EL (cell line): ENCODE measurements at regions not wholly inside any gene's neighbourhood (a gene's known extent, or its start where the extent isn't known, plus 50 kb on each side); places are given as distances from the start of the nearest gene placed in this dataset.

Source experiments
- DNase-seq: peaks from one replicate; pipeline ENCODE4 v3.0.0-alpha.2; 2016

GRCh38 chr2:12330916-12331315 is 385.8 kb upstream of the TRIB2 start:
- peak; percentile 71 for DNase-seq

DNA sequence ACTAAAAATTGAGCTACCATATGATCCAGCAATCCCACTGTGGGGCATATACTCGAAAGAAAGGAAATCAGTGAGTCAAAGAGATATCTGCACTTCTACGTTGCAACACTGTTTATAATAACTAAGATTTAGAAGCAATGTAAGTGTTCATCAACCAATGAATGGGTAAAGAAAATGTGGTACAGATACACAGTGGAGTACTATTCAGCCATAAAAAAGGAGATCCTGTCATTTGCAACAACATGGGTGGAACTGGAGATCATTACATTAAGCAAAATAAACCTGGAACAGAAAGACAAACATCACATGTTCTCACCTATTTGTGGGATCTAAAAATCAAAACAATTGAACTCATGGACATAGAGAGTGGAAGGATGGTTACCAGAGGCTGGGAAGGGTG is 385.0 kb upstream of the TRIB2 start:
- no peak for DNase-seq

GRCh38 chr2:12333293-12333692 is 383.4 kb upstream of the TRIB2 start:
- DNase-seq = no peak

DNA sequence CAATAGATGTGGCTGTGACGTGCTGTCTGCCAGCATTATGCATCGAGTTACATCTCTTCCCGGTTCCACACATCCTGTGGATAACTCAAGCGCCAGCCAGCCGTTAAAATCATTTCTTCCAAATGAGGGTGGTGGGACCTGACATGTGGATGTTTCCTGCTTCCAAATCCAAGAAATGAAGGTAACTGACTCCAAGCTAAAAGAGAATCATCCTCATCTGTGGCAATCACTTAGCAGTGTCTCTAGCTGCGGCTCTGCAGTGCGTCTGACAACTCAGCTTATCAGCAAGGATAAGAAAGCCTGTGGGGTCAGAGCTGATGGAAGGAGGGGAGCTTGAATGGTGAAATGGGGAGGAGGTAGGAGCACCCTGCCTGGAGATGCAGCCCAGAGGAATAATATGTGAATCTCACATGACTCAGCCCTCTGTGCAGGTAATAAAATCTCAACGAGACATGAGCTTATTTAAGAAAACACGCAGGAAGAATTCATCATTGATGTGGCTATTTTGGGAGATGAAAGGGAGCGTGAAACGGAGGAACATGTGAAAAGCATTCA is 382.2 kb upstream of the TRIB2 start:
- no peak for DNase-seq

- DNase-seq = no peak
Measured at GRCh38 chr2:12335131-12335530, 381.6 kb upstream of the TRIB2 start.

DNA sequence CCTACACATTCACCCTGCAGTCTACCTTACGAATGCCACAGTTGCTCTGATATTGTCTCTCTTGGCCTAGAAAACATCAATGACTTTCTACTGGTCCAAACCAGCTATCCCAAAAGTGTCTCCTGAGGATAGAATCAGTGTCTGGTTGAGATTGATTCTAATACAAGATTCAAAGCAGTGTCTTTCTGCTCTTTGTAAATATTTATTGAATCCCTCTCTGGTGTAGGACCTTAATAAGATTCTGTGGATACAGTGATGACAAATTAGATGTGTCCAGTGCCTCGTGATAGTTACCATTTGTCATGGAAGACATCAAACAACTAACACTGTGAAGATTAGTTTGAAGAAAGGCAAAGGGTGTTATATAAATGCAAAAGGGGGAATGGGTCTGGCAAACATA is 380.7 kb upstream of the TRIB2 start:
- DNase-seq = no peak

- DNase-seq = no peak
Measured at GRCh38 chr2:12338946-12339697, 377.6 kb upstream of the TRIB2 start.

- peak; percentile 68 for DNase-seq
Measured at GRCh38 chr2:12340164-12340563, 376.6 kb upstream of the TRIB2 start.

- DNase-seq = no peak
Measured at GRCh38 chr2:12341215-12341614, 375.5 kb upstream of the TRIB2 start.

DNA sequence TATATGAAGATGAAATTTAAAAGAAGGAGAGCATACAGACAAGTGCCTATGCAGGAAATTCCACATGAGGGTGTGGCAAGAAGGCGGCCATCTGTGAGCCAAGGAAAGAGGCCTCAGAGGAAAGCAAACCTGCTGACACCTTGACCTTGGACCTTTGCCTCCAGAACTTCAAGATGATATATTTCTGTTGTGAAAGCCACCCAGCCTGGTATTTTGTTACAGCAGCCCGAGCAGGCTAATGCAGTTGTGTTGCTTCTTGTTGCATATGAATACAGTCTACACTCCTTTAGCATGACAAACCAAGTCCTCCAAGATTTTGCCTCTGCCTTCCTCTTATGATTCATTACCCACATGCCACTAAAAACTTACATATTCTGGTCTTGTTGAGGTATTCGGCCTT is 374.8 kb upstream of the TRIB2 start:
- DNase-seq = no peak

GRCh38 chr2:12343141-12343540 is 373.6 kb upstream of the TRIB2 start:
- DNase-seq = no peak

GRCh38 chr2:12347066-12347493 is 369.7 kb upstream of the TRIB2 start:
- no peak for DNase-seq

GRCh38 chr2:12348216-12348615 is 368.5 kb upstream of the TRIB2 start:
- no peak for DNase-seq

- peak; percentile 60 for DNase-seq
Measured at GRCh38 chr2:12350821-12351220, 365.9 kb upstream of the TRIB2 start.

DNA sequence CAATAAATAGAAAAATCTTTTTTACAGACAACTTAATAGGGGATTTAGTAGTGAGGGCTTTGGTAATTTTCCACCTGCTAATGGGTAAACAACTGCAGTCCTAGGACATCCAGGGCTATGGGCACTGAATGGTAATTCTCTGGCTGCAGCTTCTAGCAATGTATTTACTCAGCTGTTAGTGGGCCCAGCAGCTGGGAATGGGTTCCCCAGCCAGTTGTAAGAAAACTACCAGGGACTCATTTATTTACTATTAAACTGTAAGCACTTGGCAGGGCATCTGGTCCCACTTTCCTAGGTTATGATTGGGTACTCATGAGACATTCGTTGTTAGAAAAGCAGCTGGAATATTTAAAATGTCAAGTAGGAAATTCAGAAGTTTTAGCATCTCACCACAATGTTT is 363.8 kb upstream of the TRIB2 start:
- DNase-seq = no peak

DNA sequence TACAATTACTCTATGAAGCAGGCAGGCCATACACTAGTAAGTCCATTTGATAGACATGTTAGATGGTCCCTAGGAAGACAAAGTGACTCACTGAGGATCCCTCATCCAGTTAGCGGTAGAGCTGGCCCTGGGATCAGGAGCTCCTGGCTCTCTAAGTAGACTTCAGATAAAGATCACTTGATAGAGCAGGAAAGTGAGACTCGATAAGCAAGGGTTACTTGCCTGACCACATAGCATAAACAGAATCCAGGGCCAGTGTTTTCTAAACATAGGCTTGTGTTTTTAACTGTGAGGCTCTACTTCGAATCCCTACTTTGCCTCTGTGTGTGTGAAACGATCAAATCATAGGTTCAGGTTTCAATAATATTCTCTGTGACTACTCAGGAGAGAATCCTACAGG is 355.2 kb upstream of the TRIB2 start:
- no peak for DNase-seq

GRCh38 chr2:12363138-12363537 is 353.6 kb upstream of the TRIB2 start:
- no peak for DNase-seq

- no peak for DNase-seq
Measured at GRCh38 chr2:12363569-12363968, 353.2 kb upstream of the TRIB2 start.

- no peak for DNase-seq
Measured at GRCh38 chr2:12369566-12369965, 347.2 kb upstream of the TRIB2 start.

- no peak for DNase-seq
Measured at GRCh38 chr2:12376025-12376424, 340.7 kb upstream of the TRIB2 start.

- DNase-seq = no peak
Measured at GRCh38 chr2:12379143-12379542, 337.6 kb upstream of the TRIB2 start.

DNA sequence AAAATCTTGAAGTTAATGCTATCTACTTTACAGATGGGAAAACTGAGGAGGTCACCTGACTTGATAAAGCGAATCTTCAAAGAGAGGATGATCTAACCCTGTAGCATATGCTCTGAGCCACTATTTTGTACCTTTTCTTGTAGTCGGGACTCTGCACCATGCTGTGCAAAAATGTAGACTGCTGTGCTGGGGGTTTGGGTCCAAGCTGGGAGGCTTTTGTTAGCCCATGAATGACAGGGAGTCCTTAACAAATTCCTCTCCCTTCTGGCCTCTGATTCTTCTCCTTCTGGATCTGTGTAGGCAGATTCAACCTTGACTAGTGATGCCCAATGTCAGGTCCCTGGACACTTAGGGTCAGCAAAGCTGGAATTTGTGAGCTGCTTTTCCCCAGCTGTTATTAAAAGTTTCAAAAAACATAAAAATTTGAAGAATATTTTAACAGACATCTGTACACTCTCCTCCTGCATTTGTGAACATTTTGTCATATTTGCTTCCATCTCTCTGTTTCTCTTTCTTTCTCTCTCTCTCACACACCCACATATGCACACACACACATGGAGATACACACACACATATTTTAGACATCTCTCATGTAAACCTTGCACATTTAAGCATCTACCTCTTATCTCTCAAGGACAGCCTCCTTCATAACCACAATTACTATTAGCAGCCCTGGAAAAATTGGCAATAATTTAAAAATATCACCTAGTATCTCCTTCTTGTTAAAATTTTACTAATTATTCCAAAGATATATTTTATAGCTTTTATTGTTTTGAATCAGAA is 335.0 kb upstream of the TRIB2 start:
- DNase-seq = no peak

DNA sequence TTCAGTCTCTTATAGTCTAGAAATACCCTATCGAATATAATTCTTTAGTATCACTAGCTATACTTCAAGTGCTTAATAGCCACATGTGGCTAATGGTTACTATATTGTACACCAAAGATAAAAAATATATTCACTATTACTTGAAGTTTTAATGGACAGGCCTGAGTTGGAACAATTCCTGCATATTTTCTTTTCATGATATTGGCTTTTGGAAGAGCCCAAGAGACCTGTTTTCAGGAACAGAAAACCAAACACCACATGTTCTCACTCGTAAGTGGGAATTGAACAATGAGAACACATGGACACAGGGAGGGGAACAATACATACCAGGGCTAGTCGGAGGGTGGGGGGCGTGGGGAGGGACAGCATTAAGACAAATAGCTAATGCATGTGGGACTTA is 334.4 kb upstream of the TRIB2 start:
- DNase-seq = no peak
